ENCODE measurements at regions not wholly inside any gene's neighbourhood (a gene's known extent, or its start where the extent isn't known, plus 50 kb on each side); places are given as distances from the start of the nearest gene placed in this dataset.
"Not testable (repeated sequence)": the region's sequence is repeated elsewhere in the genome, so short reads cannot be mapped to it uniquely, and the experiment has no call there.

DNA sequence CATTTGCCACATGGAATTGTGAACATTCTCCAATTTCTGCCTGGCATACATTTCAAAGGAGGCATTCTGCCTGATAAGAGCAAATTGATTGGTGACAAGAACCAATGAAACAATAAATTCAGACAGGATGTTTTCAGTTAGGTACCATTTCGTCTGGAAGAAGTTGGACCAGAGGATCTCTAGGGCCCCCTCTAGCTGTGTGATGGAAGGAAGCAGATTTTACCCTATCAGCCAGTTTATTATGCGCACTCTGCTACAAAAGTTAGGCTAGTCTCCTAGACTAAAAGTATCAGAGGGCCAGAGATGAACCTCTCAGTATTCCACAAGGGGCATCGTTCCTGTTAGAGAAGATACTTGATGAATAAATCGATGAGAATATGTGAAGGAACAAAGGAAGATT lies 118.0 kb downstream of the BUB3 start:
- TF ChIP-seq, protein P1, sequence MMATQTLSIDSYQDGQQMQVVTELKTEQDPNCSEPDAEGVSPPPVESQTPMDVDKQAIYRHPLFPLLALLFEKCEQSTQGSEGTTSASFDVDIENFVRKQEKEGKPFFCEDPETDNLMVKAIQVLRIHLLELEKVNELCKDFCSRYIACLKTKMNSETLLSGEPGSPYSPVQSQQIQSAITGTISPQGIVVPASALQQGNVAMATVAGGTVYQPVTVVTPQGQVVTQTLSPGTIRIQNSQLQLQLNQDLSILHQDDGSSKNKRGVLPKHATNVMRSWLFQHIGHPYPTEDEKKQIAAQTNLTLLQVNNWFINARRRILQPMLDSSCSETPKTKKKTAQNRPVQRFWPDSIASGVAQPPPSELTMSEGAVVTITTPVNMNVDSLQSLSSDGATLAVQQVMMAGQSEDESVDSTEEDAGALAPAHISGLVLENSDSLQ (IDR thresholded peaks at IDR 0.05), result no peak
- TF ChIP-seq BHLHE40 (IDR thresholded peaks at IDR 0.05; ENCODE audit: borderline replicate concordance) (no peak), HDGF (IDR thresholded peaks at IDR 0.05; ENCODE audit: borderline replicate concordance) (no peak), LEF1 (IDR thresholded peaks at IDR 0.05; ENCODE audit: borderline replicate concordance) (no peak), FOXA1 (IDR thresholded peaks at IDR 0.05) (no peak), L3MBTL2 (conservative IDR thresholded peaks at IDR 0.05) (no peak), FOXK2 (IDR thresholded peaks at IDR 0.05) (no peak)
- ChIA-PET CTCF (no interaction called here), POLR2A (no interaction called here)
- DNase-seq (ENCODE audit: extremely low spot score), result no peak

DNA sequence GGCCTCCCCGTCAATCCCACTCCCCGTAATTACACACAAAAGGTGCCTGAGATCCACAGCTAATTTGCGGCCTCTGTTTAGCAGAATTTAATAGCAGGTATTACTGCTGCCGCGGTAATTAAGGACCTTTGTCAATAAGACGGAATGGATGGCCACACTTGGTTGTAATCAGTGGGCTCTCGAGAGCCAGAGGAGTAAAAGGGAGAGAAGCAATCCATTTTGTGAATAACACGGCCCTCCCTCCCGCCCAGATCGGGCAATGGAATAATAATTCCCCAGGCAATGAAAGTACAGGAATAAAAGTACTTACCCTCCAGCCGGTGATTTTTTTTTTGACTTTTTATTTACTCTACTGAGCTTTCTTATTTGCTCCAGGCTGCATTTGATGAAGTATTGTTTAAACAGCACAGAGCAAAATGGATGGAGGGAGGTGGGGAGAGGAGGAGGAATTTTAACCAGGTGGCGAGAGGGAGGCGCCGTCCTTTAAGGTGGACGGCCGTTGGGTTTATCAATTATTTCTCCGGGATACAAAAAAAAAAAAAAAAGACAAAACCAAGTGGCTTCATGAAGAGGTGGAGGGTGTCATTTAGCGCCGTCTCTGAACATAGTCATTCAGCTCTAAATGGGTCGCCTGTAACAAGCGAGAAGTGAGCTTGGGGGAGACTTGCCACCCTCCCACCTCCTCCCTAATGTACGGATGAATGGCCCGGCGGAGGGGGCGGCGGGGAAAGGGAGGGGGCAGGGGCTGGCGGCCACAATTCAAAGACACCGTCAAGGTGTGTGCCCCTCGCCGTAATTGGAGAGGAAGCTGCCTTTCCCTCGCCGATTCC lies 120.3 kb downstream of the BUB3 start:
- no peak for DNase-seq (ENCODE audit: extremely low spot score)
- TF ChIP-seq, protein P1 (IDR thresholded peaks at IDR 0.05), result no peak
- TF ChIP-seq ARNT (IDR thresholded peaks at IDR 0.05) (no peak), FOXA1 (IDR thresholded peaks at IDR 0.05) (no peak), ELF4 (IDR thresholded peaks at IDR 0.05) (no peak), HDGF (IDR thresholded peaks at IDR 0.05; ENCODE audit: borderline replicate concordance) (no peak), FOXK2 (IDR thresholded peaks at IDR 0.05) (no peak), BHLHE40 (IDR thresholded peaks at IDR 0.05; ENCODE audit: borderline replicate concordance) (no peak), CTBP1 (IDR thresholded peaks at IDR 0.05; ENCODE audit: borderline replicate concordance) (no peak), NFRKB (IDR thresholded peaks at IDR 0.05) (no peak)
- POLR2A ChIA-PET, result no interaction called here
- CTCF ChIA-PET, result no interaction called here

DNA sequence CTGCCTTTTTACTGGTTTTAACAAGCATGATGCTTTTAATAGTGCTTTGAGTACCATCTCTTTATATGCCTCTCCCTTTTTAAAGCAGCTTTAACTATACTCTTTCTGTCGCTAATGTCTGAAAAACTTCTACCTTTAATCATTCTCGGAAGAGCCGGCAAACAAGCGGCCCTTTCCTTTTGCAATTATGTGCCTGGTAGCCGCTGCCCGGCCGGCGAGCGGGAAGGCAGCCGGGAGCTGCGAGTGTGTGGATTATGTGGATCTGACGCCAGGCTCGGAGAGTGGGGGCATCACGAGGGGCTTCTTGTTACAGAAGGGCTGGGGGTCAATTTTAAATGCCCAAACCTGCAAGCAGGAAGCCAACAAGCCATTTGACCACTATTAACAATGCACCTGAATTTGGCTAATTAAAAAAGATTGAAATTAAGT lies 120.9 kb downstream of the BUB3 start:
- ChIA-PET CTCF (no interaction called here), POLR2A (no interaction called here)
- TF ChIP-seq FOXK2 (IDR thresholded peaks at IDR 0.05) (no peak), ARNT (IDR thresholded peaks at IDR 0.05) (no peak), FOXM1 (IDR thresholded peaks at IDR 0.05; ENCODE audit: borderline replicate concordance) (no peak), HDGF (IDR thresholded peaks at IDR 0.05; ENCODE audit: borderline replicate concordance) (no peak), ELF4 (IDR thresholded peaks at IDR 0.05) (no peak), FOXA1 (IDR thresholded peaks at IDR 0.05) (no peak), LEF1 (IDR thresholded peaks at IDR 0.05; ENCODE audit: borderline replicate concordance) (no peak), ZNF384 (IDR thresholded peaks at IDR 0.05) (no peak), CTBP1 (IDR thresholded peaks at IDR 0.05; ENCODE audit: borderline replicate concordance) (no peak), SP1 (IDR thresholded peaks at IDR 0.05) (no peak), L3MBTL2 (conservative IDR thresholded peaks at IDR 0.05) (no peak), NFRKB (IDR thresholded peaks at IDR 0.05) (no peak), TARDBP (IDR thresholded peaks at IDR 0.05) (no peak), BHLHE40 (IDR thresholded peaks at IDR 0.05; ENCODE audit: borderline replicate concordance) (no peak), SUZ12 (IDR thresholded peaks at IDR 0.05) (no peak)
- TF ChIP-seq, protein P1 (IDR thresholded peaks at IDR 0.05), result no peak
- DNase-seq (ENCODE audit: extremely low spot score), result no peak

DNA sequence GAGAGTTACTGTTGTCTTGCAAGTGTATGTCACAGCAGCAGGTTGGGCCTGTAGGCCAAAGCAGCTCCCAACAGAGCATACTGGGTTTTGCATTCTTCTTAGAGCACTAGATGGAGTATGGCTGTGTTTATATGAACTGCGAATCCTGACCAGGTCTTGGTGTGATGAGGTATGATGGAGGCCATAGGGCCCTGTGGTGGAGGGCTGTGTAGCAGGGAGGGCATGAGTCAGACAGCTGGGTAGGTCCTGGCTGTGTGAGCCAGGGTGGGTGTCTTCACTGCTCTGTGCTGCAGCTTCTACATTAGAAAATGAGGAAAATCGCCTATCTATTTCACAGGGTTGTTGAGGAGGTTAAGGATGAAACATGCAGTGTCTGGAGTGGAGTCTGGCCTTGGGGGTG lies 124.2 kb downstream of the BUB3 start:
- ChIA-PET POLR2A (no interaction called here), CTCF (no interaction called here)
- no peak for TF ChIP-seq ZNF384 (IDR thresholded peaks at IDR 0.05)
- no peak for TF ChIP-seq L3MBTL2 (conservative IDR thresholded peaks at IDR 0.05)
- TF ChIP-seq TARDBP (IDR thresholded peaks at IDR 0.05), result no peak
- no peak for TF ChIP-seq FOXK2 (IDR thresholded peaks at IDR 0.05)
- TF ChIP-seq, protein P1 (IDR thresholded peaks at IDR 0.05), result no peak
- no peak for TF ChIP-seq FOXA1 (IDR thresholded peaks at IDR 0.05)
- TF ChIP-seq ELF4 (IDR thresholded peaks at IDR 0.05), result no peak
- TF ChIP-seq LEF1 (IDR thresholded peaks at IDR 0.05; ENCODE audit: borderline replicate concordance), result no peak
- TF ChIP-seq HDGF (IDR thresholded peaks at IDR 0.05; ENCODE audit: borderline replicate concordance), result no peak
- no peak for TF ChIP-seq SP1 (IDR thresholded peaks at IDR 0.05)
- TF ChIP-seq BHLHE40 (IDR thresholded peaks at IDR 0.05; ENCODE audit: borderline replicate concordance), result no peak
- TF ChIP-seq NFRKB (IDR thresholded peaks at IDR 0.05), result no peak
- no peak for TF ChIP-seq ARNT (IDR thresholded peaks at IDR 0.05)
- TF ChIP-seq FOXM1 (IDR thresholded peaks at IDR 0.05; ENCODE audit: borderline replicate concordance), result no peak
- no peak for TF ChIP-seq SUZ12 (IDR thresholded peaks at IDR 0.05)
- TF ChIP-seq CTBP1 (IDR thresholded peaks at IDR 0.05; ENCODE audit: borderline replicate concordance), result no peak
- no peak for DNase-seq (ENCODE audit: extremely low spot score)

DNA sequence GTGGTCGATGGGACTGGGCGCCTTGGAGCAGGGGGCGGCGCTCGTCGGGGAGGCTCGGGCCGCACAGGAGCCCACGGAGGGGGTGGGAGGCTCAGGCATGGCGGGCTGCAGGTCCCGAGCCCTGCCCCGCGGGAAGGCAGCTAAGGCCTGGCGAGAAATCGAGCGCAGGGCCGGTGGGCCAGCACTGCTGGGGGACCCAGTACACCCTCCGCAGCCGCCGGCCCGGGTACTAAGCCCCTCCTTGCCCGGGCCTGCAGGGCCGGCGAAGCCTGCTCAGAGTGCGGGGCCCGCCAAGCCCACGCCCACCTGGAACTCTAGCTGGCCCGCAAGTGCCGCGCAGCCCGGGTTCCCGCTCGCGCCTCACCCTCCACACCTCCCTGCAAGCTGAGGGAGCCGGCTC lies 129.2 kb downstream of the BUB3 start:
- DNase-seq (ENCODE audit: extremely low spot score); POLR2A ChIA-PET; CTCF ChIA-PET: not testable (repeated sequence)

DNA sequence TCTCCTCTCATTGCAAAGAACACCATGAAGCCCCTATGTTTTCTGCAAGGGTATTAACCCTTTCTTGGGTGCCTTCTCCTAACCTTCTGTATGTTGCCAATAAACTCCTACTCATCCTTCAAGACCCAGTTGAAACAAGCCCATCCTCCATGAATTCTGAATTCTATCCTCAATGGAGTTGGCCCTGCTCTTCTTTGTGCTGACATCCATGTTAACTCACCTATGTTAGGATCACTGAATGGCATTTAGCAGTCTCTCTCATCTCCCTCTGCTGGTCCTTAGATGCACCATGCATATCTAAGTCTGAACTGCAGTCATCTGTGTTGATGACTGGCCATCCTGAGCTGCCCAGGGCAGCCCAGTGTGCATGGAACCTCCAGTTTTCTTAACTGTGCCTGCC lies 129.8 kb downstream of the BUB3 start:
- TF ChIP-seq TARDBP (IDR thresholded peaks at IDR 0.05) (no peak), SP1 (IDR thresholded peaks at IDR 0.05) (no peak)
- TF ChIP-seq, protein P1 (IDR thresholded peaks at IDR 0.05), result no peak

More for the DNA sequence above, 129.8 kb downstream of the BUB3 start:
- ChIA-PET POLR2A (no interaction called here), CTCF (no interaction called here)
- DNase-seq (ENCODE audit: extremely low spot score), result no peak

All from HEK293T (cell line).